ENCODE measurements at regions not wholly inside any gene's neighbourhood (a gene's known extent, or its start where the extent isn't known, plus 50 kb on each side); places are given as distances from the start of the nearest gene placed in this dataset.

DNA sequence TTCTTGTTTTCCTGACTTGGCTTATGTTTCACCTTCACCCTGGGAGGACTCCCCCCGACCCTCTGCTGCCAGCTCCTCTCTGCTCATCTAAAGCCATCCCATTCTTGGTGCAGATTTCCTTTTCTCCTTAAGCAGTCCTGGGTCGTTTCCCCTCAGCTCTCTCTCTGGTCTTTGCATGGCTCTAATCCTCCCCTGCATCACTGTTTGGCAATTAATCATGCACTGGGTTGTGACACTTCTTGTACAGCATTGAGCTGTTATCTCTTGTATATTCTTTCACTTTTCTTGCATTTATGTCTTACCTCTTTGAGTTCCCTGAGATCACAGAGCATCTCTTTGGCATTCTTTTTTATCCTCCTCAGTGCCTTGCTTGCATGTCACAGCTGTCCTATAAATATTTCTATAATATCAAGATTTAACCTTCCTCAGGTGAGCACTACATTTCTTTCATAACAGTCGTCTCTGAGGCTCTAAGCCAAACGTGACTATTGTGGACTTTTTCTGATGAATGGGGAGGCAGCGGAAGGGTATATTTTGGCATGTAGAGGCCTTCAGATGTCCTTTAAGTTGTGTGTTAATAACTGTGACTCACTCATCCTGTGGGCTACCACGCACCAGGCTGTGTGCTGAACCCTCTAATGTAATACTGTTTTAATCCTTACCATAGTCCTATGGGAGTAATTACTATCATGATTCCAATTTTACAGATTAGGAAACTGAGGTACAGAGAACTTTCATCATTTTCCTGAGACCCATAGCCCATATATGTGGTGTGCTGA lies 507.5 kb downstream of the SLC4A3 start:
- DNase-seq: no peak

DNA sequence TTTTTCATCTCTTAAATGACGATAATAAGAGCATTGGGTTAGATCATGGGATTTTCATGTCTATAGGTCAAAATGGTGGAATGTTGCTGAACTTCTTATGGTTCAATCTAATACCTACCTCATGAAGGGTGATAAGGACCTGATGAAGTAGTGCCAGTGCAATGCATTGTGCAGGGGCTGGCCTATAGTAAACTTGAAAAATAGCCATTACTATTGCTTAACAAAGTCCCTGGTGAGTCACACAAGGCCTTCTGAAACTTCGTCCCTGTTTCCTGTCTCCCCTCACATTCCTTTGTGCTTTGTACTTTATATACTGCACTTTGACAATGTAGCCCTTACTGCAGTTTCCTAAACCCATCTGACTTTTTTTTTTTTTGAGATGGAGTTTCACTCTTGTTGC lies 515.9 kb downstream of the SLC4A3 start:
- DNase-seq: no peak

DNA sequence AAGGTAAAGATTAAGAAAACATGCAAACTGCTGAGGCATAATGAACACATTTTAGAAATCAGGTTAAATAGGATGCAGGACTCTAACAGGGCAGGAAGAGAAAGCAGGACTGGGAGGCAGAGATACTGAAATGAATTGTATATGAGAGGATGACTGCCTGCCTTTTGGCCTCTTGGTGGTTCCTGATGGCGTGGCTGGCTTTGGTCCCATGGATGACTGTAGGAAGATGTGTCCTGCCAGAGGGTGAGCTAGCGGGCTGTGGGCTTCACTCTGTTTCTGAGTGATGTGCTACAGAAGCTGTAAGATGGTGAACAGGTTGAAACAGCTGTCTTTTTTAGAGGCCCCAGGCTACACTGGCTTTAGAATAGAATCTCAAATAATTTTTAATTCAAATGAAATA lies 517.0 kb downstream of the SLC4A3 start:
- DNase-seq: no peak

DNA sequence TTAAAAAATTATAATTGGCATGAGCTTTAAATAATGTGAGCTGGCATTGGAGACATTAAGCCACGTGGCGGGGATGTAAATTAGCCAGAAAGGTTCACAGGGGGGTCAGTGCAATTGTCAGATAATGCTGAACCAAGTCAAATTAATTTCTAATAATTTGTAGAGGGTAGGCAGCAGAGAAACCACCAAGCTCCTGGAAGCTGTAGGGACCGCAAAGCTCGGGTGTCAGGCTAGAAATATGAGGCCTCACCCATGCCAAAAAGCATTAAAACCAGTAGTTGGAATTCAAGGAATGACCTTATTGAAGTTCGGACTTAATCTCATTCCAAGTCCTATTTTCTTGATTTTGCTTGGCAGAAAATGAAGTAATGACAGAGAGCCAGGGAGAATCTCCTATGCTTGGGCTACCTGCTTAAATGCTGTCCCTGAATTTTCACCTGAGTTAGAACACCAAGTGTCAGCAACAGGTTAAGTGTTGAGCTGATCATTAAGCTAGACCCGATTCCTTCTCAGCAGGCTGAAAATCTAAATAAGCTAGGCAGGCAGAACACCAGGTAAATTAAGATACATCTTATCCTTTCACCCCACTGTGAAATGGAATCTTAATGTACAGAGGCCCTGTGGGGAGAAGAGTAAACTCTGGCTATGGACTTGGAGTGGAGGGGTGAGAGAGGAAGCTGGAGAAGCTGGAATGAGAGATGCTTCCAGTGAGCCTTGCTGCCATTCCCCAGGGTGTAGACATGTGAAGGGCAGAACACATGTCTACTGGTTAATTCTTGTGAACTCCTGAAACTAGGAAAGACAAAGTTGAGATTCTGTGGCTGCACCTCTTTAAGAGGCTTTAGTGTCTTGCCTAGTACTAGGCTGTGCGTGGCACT lies 520.0 kb downstream of the SLC4A3 start:
- no peak for DNase-seq

DNA sequence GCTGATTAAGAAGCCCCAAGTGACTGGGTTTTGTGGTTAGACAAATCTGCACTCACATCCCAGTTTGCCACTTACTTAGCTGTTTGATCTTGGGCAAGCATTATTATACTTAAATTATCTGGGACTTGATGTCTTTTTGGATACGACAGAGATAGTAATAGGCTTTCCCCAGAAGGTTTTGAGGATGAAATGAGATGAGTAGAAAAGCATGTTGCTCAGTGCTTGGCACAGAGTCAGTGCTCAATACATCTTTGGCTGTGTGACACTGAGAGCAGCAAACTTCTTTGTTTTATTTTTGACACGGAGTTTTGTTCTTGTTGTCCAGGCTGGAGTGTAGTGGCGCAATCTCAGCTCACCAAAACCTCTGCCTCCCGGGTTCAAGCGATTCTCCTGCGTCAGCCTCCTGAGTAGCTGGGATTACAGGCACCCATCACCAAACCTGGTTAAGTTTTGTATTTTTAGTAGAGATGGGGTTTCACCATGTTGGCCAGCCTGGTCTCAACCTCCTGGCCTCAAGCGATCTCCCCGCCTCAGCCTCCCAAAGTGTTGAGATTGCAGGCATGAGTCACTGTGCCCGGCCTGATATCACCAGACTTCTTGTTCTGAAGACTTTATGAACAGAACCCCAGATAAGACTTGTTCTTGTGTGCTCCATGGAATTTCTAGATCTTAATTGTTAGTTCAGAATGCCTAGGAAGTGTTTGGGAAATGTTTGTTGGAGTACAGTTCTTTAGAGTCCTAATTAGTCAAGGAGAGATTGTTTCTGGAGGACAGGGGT lies 521.2 kb downstream of the SLC4A3 start:
- DNase-seq: no peak

DNA sequence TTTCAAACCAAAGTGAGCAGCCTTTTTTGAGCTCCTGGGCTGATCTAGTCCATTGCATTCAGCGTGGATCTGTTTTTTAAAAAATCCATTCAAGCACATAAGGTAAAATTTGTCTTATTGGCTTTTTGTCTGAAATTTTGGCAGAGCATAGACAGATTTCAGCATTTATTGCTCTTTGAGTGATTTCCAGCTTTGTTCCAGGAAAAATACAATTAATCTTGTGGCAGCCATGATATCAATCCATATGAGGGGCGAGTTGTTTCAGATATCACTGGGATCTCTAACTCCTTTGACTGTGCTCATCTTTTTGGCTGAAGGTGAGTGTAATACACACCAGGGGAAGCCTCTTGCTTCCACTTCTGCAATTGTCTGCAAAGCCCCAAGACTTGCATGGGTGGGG lies 523.9 kb downstream of the SLC4A3 start:
- DNase-seq: no peak

DNA sequence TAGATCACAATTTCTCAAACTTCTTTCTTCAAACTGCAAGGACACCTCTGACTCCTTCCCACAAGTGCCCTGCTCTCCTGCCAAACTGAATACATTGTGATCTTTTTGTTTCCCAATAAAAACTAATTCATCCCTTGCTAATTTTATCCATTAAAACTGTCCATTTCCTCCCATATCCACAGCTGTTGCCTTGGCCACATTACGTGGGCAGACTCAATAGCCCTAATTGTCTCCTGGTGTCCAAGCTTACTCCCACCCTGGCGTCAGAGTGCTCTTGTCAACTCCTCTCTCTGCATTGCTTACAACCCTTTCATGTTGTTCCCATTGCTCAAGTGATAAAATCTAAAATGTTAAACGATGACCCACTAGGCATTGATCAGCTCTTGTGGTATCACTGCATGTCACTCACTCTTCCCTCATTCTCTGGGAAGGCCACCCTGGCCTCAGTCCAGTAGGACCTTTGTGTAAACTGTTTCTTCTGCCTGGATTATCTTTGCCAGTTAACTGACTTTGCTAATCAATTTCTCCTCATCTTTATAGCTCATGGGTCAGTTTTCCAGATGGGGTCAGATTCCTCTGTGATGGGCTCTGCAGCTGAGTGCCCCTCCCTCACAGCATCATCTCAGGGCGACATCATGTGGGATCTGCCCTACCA lies 525.0 kb downstream of the SLC4A3 start:
- no peak for DNase-seq

DNA sequence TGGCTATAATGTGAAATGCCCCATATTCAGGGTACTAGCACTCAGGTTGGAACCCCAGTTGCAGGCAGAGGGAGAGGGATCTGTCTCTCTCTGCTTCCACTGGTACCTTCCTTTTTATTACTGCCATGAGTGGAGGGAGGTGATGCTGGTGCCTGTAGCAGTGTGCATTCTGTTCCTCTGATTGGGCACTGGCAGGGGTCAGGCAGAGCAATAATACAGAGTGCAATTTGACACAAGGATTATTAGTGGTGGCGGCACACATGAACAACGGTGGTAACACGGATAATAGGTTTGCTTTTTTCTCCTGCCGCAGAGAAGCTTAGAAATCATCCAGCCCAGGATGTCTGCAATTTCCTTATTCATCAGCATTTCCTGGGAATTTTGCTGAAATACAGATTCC lies 525.7 kb downstream of the SLC4A3 start:
- DNase-seq: no peak

DNA sequence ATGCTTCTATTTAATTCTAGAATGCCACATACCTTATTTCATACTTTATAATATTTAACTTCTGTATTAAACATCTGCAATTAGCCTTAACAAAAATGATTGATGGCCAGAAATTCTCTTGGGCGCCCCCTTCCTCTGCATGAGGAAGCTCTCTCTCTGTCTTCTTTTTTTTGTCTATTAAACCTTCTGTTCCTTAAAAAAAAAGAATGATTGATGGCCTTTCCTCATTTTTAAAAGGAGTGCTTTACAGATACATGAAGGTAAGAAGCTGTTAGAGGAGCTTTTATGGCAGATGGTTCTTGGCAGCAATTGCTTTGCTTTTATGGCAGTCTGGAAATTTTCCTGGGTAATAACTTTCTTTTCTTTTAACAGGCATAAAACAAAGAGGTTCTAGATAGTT lies 526.9 kb downstream of the SLC4A3 start:
- no peak for DNase-seq

DNA sequence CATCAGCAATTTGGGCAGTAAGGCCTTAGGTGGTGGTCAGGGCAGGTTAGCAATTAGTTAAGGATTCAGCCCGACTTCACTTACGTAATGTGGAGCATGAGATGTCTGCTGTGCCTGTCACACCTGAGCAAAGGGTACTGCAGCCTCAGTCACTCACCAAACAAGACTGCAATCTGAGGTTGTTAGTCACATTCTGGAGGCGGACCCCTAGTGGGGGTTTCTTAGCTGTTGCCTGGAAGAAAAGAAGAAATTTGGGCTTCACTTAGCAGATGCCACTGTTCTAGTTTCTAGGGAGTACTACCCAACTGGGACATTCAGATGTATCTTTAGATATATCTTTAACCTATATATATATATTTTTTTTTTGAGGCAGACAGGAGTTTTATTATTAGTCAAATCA lies 529.9 kb downstream of the SLC4A3 start:
- DNase-seq: no peak

DNA sequence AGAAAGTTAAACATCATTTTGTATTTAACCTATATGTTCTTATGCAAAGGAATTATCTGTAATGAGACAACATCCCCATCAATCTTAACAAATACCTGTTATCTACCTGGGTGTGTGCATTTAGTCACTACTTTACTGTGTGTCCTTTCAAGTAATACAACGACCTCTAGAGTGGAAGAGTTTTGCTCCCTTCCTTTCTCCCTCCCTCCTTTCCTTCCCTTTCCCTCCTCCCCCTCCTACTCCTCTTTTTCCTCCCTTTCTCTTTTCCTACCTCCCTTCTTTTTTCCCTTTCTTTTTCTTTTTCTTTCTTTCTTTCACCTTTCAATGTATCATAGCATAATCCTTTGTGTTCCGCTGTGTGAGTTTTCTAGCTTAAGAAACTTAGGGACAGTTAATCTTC lies 532.3 kb downstream of the SLC4A3 start:
- DNase-seq: no peak

DNA sequence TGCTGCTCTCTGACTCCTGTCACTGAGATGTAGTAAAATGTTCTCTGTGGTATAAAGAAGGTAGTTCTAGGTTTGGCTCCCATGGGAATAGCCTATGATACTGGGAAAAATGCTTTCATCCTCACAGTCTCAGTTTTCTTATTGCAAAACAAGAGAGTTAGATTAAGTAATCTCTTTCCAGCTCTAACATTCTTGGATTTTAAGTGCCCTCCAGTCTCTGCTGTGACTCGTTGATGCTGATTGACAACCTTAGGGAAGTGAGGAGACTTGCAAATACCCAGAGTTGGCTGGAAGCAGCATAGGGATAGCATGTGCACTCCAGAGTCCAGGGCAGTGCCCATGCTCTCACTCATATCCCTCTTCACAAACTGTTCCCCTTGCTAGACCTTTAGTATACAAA lies 534.9 kb downstream of the SLC4A3 start:
- no peak for DNase-seq

DNA sequence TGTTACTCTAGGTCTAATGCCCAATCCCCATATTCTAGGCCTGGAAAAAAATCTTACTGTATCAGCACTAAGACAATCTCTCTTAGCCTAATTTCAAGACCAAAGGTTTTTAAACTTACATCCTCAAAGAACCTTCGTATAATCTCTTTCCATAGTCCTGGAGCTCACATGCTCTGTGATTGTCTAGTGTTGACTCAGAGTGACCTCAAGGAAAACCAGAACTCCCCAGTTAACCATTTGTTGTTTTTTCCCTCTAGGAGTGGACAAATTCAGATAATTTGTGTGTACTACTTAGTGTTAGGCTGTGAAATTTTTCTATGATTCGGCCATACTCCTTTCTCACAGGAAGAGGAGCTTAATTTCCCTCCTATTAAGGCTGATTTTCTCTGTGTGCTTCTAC lies 536.1 kb downstream of the SLC4A3 start:
- no peak for DNase-seq

DNA sequence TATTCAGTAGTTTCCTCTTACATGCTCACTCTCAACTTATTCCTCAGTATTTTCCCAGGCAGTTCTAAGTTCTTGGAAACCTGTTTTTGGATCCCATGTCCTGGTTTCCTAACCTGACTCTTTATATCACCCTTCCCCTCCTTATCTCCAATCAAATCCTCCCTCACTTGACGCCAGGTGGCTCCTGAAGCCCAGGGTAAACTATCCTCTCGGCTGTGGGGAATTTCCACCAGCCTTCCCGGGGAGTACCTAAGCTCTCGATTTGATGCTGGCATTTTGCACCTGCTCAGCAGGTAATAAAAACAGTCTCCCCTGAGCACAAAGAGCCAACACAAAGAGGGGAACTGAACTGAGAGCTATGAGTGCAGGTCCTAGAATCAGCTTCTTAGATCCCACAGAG lies 538.0 kb downstream of the SLC4A3 start:
- DNase-seq: no peak

DNA sequence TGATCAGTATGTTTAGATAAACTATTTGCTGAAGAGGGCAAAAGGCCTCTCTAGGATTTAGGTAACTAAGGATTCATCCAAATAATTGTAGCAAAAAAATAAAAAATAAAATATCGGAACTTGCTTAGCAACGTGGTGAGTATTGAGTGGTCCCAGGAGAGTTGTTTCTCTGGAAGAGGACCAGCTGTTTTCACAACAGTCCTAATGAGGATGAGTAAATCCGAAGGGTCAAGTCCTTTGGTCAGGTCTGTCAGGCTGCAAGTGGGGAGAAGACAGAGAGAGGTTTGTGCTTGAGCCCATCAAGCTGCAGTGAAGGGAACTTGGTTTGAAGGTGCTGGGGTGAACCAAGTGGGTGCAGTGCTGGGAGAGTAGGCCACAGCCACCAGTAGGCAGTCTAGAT lies 539.2 kb downstream of the SLC4A3 start:
- no peak for DNase-seq

DNA sequence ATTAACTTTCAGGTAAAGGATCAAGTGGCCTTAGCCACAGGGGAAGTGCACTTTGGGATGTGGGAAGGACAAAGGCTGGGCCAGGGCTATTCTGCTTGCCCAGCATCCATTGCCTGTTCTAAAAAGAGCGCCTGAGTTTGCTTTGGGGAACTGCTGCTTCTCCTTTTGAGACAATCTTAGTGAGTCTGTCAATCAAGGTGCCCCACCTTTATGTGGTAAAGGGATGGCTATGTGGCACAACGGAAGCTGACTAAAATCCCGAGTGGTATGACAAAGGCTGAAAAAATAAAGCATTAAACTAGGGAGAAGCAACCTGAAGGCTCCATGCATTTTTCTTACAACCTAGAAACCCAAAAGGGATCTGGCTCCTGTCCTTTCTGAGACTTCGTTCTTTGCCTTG lies 540.5 kb downstream of the SLC4A3 start:
- DNase-seq: no peak

DNA sequence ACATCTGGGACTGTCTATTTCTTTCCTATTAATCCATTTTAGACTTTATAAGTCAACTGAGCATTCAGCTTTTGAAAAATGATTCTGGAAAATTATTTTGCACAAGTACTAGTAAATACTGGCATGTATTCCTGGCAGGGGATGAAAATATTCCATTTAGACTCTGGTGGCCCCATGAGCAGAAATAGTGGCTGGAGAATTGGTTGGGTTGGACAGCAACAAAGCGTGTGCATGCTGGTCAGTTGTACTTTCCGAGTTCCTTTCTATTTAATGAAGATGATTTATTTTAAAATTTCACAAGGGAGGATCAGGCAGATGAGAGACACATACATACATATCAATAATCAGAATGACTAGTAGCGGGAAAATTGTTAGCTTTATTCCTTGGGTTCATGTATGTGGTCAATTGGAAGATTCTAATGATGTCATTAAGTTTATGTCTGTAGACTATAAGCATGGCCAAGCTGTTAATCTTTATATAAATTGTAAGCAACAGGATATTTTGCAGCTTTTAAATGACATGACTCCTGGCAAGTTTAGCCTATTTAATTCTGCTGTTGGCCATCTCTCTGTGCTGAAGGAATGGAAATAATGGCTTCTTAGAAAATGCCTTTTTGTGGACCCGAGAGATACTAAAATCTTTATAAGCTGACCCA lies 541.6 kb downstream of the SLC4A3 start:
- DNase-seq: no peak

DNA sequence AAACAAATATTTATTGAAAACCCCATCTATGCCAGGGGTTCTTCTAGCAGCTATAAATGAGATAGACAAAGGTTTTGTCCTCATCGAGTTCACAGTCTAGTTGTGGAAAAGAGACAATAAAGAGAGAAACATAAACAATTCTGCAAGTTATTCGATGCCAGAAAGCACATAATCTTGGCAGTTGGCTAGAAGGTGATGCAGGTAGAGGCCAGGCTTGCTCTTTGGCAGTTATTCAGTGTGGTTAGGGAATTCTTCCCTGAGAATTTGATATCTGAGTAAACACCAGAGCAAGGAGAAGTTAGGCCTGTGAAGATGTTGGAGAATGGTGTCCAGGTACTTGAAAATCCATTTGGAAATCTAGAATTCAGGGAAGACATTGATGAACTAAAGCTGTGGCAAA lies 547.4 kb downstream of the SLC4A3 start:
- no peak for DNase-seq

DNA sequence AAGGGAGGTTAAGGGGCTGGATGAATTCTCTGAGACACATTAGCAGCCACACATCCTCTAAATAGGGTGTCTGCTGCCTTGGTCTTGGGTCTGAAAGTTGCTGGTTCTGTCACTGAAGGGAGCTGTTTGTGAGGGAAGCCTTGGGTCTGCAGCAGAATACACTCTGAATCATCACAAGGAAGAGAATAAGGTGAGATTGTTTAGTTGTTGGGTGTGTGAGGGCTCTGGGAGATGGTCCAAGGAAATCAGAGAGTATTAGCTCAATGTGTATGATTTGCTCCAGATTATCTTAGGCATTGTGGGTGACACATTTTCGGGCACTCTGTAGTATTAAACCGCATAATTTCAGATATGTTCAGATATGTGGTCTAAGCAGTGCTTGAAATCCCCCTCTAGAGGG lies 548.5 kb downstream of the SLC4A3 start:
- no peak for DNase-seq

DNA sequence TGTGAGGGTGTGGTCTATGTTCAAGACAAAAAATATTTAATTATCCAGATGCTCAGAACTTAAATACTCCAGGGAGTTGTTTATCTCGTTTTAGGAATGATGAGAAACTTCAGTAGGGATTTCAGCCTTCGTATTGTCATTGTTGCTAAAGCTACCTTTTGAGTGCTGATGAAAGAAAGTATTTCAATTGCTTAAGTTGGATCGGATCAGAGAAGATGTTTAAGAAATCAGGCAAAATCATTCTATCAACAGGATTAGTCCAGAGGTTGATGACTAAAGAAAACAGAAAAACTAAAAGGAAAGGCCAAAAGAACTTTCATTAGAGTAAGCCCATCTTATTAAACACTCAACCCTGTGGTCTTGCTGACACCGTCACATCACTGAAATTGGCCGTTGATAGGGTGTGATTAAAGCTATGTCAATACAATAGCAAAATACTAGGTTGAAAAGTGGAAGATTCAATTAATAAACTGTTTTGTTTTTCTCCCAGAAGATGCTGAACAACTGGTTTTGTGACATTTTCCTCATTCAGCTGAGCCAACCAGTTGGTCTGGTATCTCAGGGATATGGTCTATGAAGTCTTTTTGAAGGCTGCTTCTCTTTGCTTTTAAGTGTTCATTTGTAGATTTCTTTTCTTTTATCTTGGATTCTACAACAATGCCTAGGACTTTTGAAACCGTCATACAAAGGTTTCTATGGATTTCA lies 551.7 kb downstream of the SLC4A3 start:
- DNase-seq: no peak

DNA sequence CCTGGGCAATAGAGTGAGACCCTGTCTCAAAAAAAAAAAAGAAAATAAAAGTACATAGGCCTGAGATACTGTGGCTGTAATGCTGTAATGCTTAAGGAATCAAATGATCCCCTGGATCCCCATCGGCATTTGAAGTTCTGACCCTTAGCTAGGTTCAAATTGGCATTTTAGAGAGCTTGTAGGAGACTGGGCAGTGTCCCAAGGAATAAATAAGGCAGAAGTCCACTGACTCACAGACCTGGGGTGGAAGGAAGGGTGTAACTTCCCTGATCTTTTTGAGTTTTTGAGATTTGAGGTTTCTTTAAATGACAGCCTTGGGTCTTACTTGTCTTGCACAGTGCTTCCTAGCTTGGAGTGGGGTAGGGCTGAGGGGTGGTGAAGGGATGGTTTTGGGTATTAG lies 553.7 kb downstream of the SLC4A3 start:
- DNase-seq: no peak

DNA sequence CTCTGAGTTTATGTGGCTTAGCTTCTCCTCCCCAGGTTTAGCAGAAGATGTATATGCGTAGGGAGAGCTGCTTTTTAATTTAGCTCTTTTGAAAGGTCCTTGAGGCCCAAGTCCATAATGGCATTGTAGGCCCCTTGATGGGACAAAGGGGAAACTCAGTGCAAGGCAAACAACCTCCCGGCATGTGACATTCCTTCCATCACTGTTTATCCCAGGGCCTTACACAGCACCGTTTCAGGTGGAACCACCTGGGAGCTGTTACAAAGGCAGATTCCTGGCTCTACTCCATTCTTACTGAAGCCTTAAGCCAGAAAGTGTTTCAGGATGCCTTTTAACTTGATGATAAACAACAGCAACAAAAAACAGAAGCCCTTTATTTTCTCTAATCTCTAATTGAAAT lies 555.4 kb downstream of the SLC4A3 start:
- DNase-seq: no peak

Data from inflammatory macrophage treated with lipopolysaccharide for 4 hours (primary cell).